Ishikawa (cell line): ENCODE measurements at regions not wholly inside any gene's neighbourhood (a gene's known extent, or its start where the extent isn't known, plus 50 kb on each side); places are given as distances from the start of the nearest gene placed in this dataset.

ENCODE experiments used
- CEBPB ChIP-seq: IDR thresholded peaks from 2 replicates; pipeline ENCODE4 v1.6.1; 2012
- CREB1 ChIP-seq: IDR thresholded peaks from 2 replicates; pipeline ENCODE4 v1.6.1; 2012; ENCODE audit warnings: low read depth
- EGR1 ChIP-seq: IDR thresholded peaks from 2 replicates; pipeline ENCODE4 v1.6.1; 2012
- EP300 ChIP-seq: IDR thresholded peaks from 2 replicates; pipeline ENCODE4 v1.6.1; 2012; ENCODE audit warnings: borderline replicate concordance
- FOXM1 ChIP-seq: IDR thresholded peaks from 2 replicates; pipeline ENCODE4 v1.6.1; 2012; ENCODE audit warnings: low read depth, borderline replicate concordance
- MAX ChIP-seq: IDR thresholded peaks from 2 replicates; pipeline ENCODE4 v1.6.1; 2012
- NFIC ChIP-seq: IDR thresholded peaks from 2 replicates; pipeline ENCODE4 v1.6.1; 2012
- RAD21 ChIP-seq: IDR thresholded peaks from 2 replicates; pipeline ENCODE4 v1.6.1; 2012; ENCODE audit warnings: low read depth
- REST ChIP-seq: IDR thresholded peaks from 2 replicates; pipeline ENCODE4 v1.6.1; 2012; ENCODE audit warnings: low read depth, mild to moderate bottlenecking
- TAF1 ChIP-seq: IDR thresholded peaks from 2 replicates; pipeline ENCODE4 v1.6.1; 2012; ENCODE audit warnings: low read depth, mild to moderate bottlenecking
- TCF12 ChIP-seq: IDR thresholded peaks from 2 replicates; pipeline ENCODE4 v1.6.1; 2012; ENCODE audit warnings: low read depth
- TEAD4 ChIP-seq: IDR thresholded peaks from 2 replicates; pipeline ENCODE4 v1.6.1; 2012
- USF1 ChIP-seq: IDR thresholded peaks from 2 replicates; pipeline ENCODE4 v1.6.1; 2012
- YY1 ChIP-seq: IDR thresholded peaks from 2 replicates; pipeline ENCODE4 v1.6.1; 2012; ENCODE audit warnings: low read depth
- ZBTB7A ChIP-seq: IDR thresholded peaks from 2 replicates; pipeline ENCODE4 v1.6.1; 2012; ENCODE audit warnings: low read depth

- no peak for TF ChIP-seq CEBPB
- TF ChIP-seq EP300: no peak
- TF ChIP-seq FOXM1: no peak
- TF ChIP-seq EGR1: no peak
- TF ChIP-seq MAX: no peak
- no peak for TF ChIP-seq TCF12
- TF ChIP-seq YY1: no peak
- TF ChIP-seq RAD21: no peak
- TF ChIP-seq CREB1: no peak
- no peak for TF ChIP-seq TEAD4
Measured at GRCh38 chr1:194419721-194420120, 1233.3 kb upstream of the B3GALT2 start.

- TF ChIP-seq REST: no peak
- TF ChIP-seq RAD21: no peak
- TF ChIP-seq FOXM1: no peak
- TF ChIP-seq TAF1: no peak
- TF ChIP-seq ZBTB7A: no peak
- no peak for TF ChIP-seq CREB1
- no peak for TF ChIP-seq MAX
- TF ChIP-seq NFIC: no peak
- no peak for TF ChIP-seq TEAD4
- no peak for TF ChIP-seq USF1
- no peak for TF ChIP-seq EP300
Measured at GRCh38 chr1:194410756-194411155, 1224.3 kb upstream of the B3GALT2 start.

- TF ChIP-seq TEAD4 (no peak), REST (no peak), ZBTB7A (no peak), YY1 (no peak), EP300 (no peak), CREB1 (no peak), MAX (no peak), EGR1 (no peak), RAD21 (no peak), USF1 (no peak), TAF1 (no peak)
Measured at GRCh38 chr1:194394676-194395075, 1208.3 kb upstream of the B3GALT2 start.

GRCh38 chr1:194387531-194387930, 1201.1 kb upstream of the B3GALT2 start:
- TF ChIP-seq USF1 (no peak), REST (no peak), CEBPB (no peak), ZBTB7A (no peak), CREB1 (no peak), YY1 (no peak), NFIC (no peak), MAX (no peak), TAF1 (no peak), TEAD4 (no peak), EP300 (no peak), EGR1 (no peak), FOXM1 (no peak), RAD21 (no peak), TCF12 (no peak)
